GM12878 (cell line): ENCODE measurements at regions not wholly inside any gene's neighbourhood (a gene's known extent, or its start where the extent isn't known, plus 50 kb on each side); places are given as distances from the start of the nearest gene placed in this dataset. TPM values are rescaled to one million over a fixed set of nuclear protein-coding genes. Genes with fewer than 3 reads are reported as not detected.
"Not testable (repeated sequence)": the region's sequence is repeated elsewhere in the genome, so short reads cannot be mapped to it uniquely, and the experiment has no call there.

Source experiments
- ATAC-seq: fragments of 200-7000 bp; cut with Tn5 transposase; 3 replicates; pipeline ENCODE4 v1.9.1; 2020; ENCODE audit warnings: mild to moderate bottlenecking, moderate library complexity
- BruUV-seq: library from RNA; stranded (reverse); fragments of 400-500 nt; replicated peaks from 2 replicates; lab custom pipeline; 2021; lab: Mats Ljungman, UMichigan
- CTCF ChIA-PET: fragments of 300-600 bp; sonication (Branson Sonifier 250); formaldehyde crosslinking; extraction: SDS; loops from one replicate; lab custom pipeline; 2021; ENCODE audit warnings: inconsistent platforms; lab: Yijun Ruan, JAX
- POLR2A ChIA-PET: fragments of 350-600 bp; formaldehyde crosslinking; extraction: SDS; loops from one replicate; lab custom pipeline; 2021; ENCODE audit warnings: inconsistent platforms; lab: Charles Lee
- RAD21 ChIA-PET: fragments of 300-600 bp; sonication (Branson Sonifier 250); formaldehyde crosslinking; loops from one replicate; lab custom pipeline; 2023; ENCODE audit warnings: antibody characterized with exemption; ENCODE audit not compliant: unreplicated experiment; lab: Charles Lee
- SMC1A ChIA-PET: fragments of 300-600 bp; sonication (Branson Sonifier 250); formaldehyde crosslinking; loops from one replicate; lab custom pipeline; 2023; ENCODE audit not compliant: unreplicated experiment, uncharacterized antibody; lab: Charles Lee
- DNase-seq: peaks from one replicate; pipeline ENCODE4 v3.0.0-alpha.2; 2011; ENCODE audit warnings: low read depth, low spot score
- FAIRE-seq: peaks from 3 replicates; lab custom pipeline; 2011; peaks lifted over from hg19 to GRCh38; lab: Jason Lieb, UNC
- H2AFZ ChIP-seq: 2 replicates; pipeline ENCODE4 v1.6.0; 2011; ENCODE audit warnings: low read depth, low read length, control low read depth; ENCODE audit not compliant: control insufficient read depth
- H3K27ac ChIP-seq: 2 replicates; pipeline ENCODE4 v1.5.1; 2011; ENCODE audit warnings: control low read depth; ENCODE audit not compliant: control insufficient read depth, insufficient read depth
- H3K27me3 ChIP-seq, 2 experiments: replicated peaks in 1 of 2; 2 replicates each; pipeline versions ENCODE4 v1.6.0 to v1.6.1; 2011; ENCODE audit warnings: low read length in 1 of 2; ENCODE audit not compliant: control insufficient read depth in 2 of 2, insufficient read depth in 2 of 2
- H3K36me3 ChIP-seq, 2 experiments: 2 replicates each; pipeline ENCODE4 v1.5.1; 2011; ENCODE audit warnings: low read length in 1 of 2; ENCODE audit not compliant: control insufficient read depth in 2 of 2, insufficient read depth in 2 of 2
- H3K4me1 ChIP-seq: 2 replicates; pipeline ENCODE4 v1.6.1; 2011; ENCODE audit warnings: mild to moderate bottlenecking, low read length, moderate library complexity, mixed read lengths; ENCODE audit not compliant: control insufficient read depth, insufficient read depth
- H3K4me2 ChIP-seq: 2 replicates; pipeline ENCODE4 v1.6.0; 2011; ENCODE audit warnings: control low read depth; ENCODE audit not compliant: control insufficient read depth, insufficient read depth
- H3K4me3 ChIP-seq: fragments of 200-600 bp; sonication (generic); 2 replicates; pipeline ENCODE4 v1.5.1; 2016
- H3K79me2 ChIP-seq: 2 replicates; pipeline ENCODE4 v1.6.0; 2011; ENCODE audit warnings: low read length; ENCODE audit not compliant: control insufficient read depth, insufficient read depth
- H3K9ac ChIP-seq: 2 replicates; pipeline ENCODE4 v1.8.0; 2011; ENCODE audit warnings: low read length, control low read depth, mixed read lengths; ENCODE audit not compliant: control insufficient read depth, insufficient read depth
- H3K9me3 ChIP-seq: replicated peaks from 3 replicates; pipeline ENCODE4 v1.5.1; 2011; ENCODE audit warnings: mild to moderate bottlenecking, low read length; ENCODE audit not compliant: control insufficient read depth, insufficient read depth
- H4K20me1 ChIP-seq: 2 replicates; pipeline ENCODE4 v1.6.0; 2011; ENCODE audit not compliant: control insufficient read depth, insufficient read depth
- WGBS: methylation state at CpG from one replicate; pipeline ENCODE4 v1.1.6; 2016; ENCODE audit warnings: low lambda C conversion rate; ENCODE audit not compliant: insufficient replicate concordance, insufficient coverage; ENCODE audit errors: missing lambda C conversion rate; 5-methylcytosine and 5-hydroxymethylcytosine counted together
- in situ Hi-C: fragments of 300-500 bp; cut with MboI; formaldehyde crosslinking; loops from 9 replicates; pipeline ENCODE4 v1.14.3; 2018; ENCODE audit warnings: mixed read lengths
- intact Hi-C: fragments of 100-400 bp; cut with micrococcal nuclease; formaldehyde crosslinking; loops from one replicate; pipeline ENCODE4 v1.14.2; 2022; ENCODE audit not compliant: unreplicated experiment
- small RNA-seq: library from RNA; depleted of rRNA; stranded (forward); fragments of <200 nt; gene quantifications from one replicate; pipeline ENCODE3, GENCODE V24; 2014

DNA sequence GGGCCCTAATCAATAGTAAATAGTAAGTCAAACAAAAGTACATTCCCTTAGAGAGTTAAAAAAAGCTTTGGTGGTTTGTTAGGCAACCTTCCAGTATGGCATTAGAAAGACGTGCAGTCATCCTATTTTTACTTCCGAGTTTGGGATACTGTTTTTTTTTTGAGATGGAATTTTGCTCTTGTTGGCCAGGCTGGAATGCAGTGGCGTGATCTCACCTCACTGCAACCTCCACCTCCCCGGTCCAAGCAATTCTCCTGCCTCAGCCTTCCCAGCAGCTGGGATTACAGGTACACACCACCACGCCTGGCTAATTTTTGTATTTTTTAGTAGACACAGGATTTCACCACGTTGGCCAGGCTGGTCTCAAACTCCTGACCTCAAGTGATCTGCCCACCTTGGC is 54.0 kb upstream of the TP53BP2 start:
- FAIRE-seq, H3K4me3 ChIP-seq, ATAC-seq, in situ Hi-C loops, POLR2A ChIA-PET, H3K4me2 ChIP-seq, H2AFZ ChIP-seq, H3K9me3 ChIP-seq, intact Hi-C loops, H3K36me3 ChIP-seq, H3K79me2 ChIP-seq, H3K27me3 ChIP-seq, H3K4me1 ChIP-seq, H4K20me1 ChIP-seq, DNase-seq, H3K27ac ChIP-seq, RAD21 ChIA-PET, BruUV-seq, CTCF ChIA-PET, H3K9ac ChIP-seq: not testable (repeated sequence)
- 54% methylated on average over 6 of the region's 6 CpGs for WGBS
- SMC1A ChIA-PET: interaction anchor here (0.5 kb wide), 1 partner anchor 206 kb away, joined by 3 read pairs; no protein-coding TSS in a partner anchor

DNA sequence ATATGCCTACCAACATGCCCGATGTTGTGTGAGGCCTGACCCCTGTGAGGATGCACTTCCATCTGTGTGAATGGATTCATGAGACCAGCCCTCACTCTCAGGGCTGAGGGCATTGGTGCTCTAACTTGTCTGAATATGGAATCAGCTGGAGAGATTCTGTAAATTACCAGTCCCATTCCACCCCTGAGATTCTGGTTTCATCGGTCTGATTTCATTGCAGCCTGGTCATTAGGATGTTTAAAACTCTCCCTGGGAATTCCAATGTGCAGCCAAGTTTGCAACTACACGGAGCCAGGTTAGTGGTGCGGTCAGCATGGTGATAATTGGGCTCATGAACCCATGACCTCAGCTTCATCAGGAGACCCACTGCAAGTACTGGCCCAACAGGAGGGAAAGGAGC is 51.4 kb upstream of the TP53BP2 start:
- H3K9me3 ChIP-seq, BruUV-seq, H3K79me2 ChIP-seq, DNase-seq, ATAC-seq, CTCF ChIA-PET, H3K36me3 ChIP-seq, SMC1A ChIA-PET, in situ Hi-C loops, FAIRE-seq, H2AFZ ChIP-seq, H3K27me3 ChIP-seq, intact Hi-C loops, H3K4me1 ChIP-seq, H3K27ac ChIP-seq, H3K9ac ChIP-seq, H3K4me3 ChIP-seq, H3K4me2 ChIP-seq, RAD21 ChIA-PET, POLR2A ChIA-PET, H4K20me1 ChIP-seq: not testable (repeated sequence)
- 7% methylated on average over 3 of the region's 4 CpGs for WGBS

DNA sequence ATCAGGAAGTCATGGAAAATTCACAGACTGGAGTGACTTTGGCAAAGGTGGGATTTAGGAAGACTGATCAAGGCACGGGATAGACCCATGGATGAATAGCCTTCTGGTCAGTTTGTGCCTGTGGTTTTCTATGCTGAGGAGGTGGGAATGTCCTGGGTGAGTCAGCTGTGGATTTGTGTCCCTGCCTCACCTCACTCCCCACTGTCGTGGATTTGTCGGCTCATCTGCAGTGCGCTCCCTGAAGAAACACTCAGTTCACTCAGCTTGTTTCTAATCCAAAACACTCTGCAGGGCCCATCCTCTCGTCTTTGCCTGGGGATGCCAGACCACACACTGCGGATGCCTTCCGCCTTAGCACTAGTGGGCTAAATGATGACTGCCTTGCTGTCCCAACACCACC is 50.2 kb upstream of the TP53BP2 start:
- H3K36me3 ChIP-seq, in situ Hi-C loops, BruUV-seq: not testable (repeated sequence)

More for the DNA sequence above, 50.2 kb upstream of the TP53BP2 start:
- H3K9ac ChIP-seq, SMC1A ChIA-PET, H3K4me3 ChIP-seq, H3K27ac ChIP-seq, ATAC-seq, H3K27me3 ChIP-seq, H3K9me3 ChIP-seq, H4K20me1 ChIP-seq, DNase-seq, H3K4me2 ChIP-seq, FAIRE-seq, H2AFZ ChIP-seq, POLR2A ChIA-PET, H3K4me1 ChIP-seq, intact Hi-C loops, RAD21 ChIA-PET, CTCF ChIA-PET, H3K79me2 ChIP-seq: not testable (repeated sequence)
- WGBS: 50% methylated on average over 2 of the region's 7 CpGs

Small RNAs in the stretch of these regions (small RNA-seq; reads per million reads assigned to genes)
- gene RNU6-1319P: not detected
